GM18519 (cell line): ENCODE measurements at regions not wholly inside any gene's neighbourhood (a gene's known extent, or its start where the extent isn't known, plus 50 kb on each side); places are given as distances from the start of the nearest gene placed in this dataset.

ENCODE experiments used
- ATAC-seq: cut with Tn5 transposase; IDR thresholded peaks from one replicate; pipeline ENCODE4 v1.9.1; 2021; ENCODE audit warnings: mild to moderate bottlenecking, moderate library complexity; ENCODE audit not compliant: unreplicated experiment, low FRiP score

DNA sequence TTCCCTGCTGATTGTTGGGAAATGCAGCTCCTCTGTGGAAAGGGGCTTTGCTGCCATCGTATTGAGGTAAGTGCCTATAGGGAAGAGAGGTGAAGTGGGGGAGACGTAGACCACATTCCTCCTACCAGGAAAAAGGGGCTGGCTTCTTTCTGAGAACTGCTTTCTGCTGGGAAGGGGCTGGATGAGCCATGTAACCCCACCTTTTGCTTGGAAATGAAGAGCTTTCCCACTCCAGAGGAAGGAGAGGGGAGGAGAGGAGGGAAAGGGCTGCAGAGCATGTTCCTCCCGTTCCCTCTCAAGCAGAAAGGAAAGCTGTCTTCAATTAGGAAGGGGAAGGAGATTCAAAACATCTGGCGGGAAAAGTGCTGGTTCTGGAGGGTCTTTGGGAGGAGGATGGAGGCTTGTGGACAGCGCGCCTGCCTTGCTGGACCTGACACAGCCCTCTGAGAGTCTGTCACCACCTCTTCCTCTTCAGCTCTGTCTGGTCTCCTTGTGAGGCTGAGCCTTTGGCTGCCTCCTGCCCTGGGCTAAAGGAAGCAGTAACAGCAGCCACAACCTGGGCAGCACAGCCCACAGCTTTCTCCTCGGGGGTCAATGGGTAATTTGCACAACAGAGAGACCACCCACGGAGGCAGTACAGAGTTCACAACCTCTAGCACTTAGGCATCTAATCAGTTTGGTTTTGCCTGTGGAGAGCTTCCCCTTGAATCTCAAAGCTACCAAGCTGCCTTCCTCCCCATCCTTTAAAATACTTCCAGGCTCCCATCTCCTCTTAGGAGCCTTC is 410.0 kb upstream of the TNP1 start:
- no peak for ATAC-seq

DNA sequence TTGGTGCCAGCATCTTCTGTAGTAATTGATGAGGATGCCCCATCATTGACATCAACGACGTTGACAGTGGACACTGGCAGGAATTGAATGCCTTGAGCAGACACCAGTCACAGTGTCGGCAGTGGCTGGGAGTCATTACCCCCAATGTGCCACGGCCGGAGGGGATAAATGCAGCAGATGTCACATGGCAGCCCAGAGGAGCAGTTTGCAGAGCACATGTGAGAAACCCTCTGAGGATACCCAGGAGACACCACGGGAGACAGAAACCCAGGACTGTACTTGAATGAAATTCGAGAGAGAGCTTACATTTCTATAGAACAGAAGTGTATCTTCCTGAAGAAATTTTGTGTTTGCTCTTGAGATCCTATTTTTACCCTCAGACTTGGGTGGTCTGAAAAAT is 409.1 kb upstream of the TNP1 start:
- no peak for ATAC-seq

GRCh38 chr2:217267758-217268157 is 407.9 kb upstream of the TNP1 start:
- ATAC-seq, result no peak

- no peak for ATAC-seq
Measured at GRCh38 chr2:217263756-217264155, 403.9 kb upstream of the TNP1 start.

GRCh38 chr2:217262911-217263310 is 403.0 kb upstream of the TNP1 start:
- ATAC-seq, result no peak

DNA sequence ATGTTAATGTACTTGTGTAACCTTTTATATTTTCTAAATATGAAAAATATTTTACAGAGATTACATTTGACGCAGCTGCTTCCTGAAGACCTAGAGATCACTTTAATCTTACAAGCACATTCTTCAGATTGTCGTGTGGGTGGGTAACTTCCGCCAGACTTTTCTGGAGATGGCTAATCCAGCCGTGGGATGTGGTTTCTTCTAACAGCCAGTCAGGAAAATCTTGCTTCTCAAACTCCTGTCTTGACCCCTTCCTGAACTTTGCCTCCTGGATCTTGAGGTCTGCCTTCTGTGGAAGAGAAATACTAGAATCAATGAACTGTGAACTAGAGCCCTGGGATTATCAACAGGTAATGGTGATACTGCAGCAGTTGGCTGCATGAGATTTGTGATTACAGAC is 401.6 kb upstream of the TNP1 start:
- ATAC-seq, result no peak

- ATAC-seq, result no peak
Measured at GRCh38 chr2:217260441-217261115, 400.7 kb upstream of the TNP1 start.

- ATAC-seq, result no peak
Measured at GRCh38 chr2:217258170-217258569, 398.3 kb upstream of the TNP1 start.

- ATAC-seq, result no peak
Measured at GRCh38 chr2:217256251-217256650, 396.4 kb upstream of the TNP1 start.

GRCh38 chr2:217254111-217254510 is 394.2 kb upstream of the TNP1 start:
- no peak for ATAC-seq

- ATAC-seq, result no peak
Measured at GRCh38 chr2:217252181-217252580, 392.3 kb upstream of the TNP1 start.

- no peak for ATAC-seq
Measured at GRCh38 chr2:217250013-217250524, 390.2 kb upstream of the TNP1 start.

DNA sequence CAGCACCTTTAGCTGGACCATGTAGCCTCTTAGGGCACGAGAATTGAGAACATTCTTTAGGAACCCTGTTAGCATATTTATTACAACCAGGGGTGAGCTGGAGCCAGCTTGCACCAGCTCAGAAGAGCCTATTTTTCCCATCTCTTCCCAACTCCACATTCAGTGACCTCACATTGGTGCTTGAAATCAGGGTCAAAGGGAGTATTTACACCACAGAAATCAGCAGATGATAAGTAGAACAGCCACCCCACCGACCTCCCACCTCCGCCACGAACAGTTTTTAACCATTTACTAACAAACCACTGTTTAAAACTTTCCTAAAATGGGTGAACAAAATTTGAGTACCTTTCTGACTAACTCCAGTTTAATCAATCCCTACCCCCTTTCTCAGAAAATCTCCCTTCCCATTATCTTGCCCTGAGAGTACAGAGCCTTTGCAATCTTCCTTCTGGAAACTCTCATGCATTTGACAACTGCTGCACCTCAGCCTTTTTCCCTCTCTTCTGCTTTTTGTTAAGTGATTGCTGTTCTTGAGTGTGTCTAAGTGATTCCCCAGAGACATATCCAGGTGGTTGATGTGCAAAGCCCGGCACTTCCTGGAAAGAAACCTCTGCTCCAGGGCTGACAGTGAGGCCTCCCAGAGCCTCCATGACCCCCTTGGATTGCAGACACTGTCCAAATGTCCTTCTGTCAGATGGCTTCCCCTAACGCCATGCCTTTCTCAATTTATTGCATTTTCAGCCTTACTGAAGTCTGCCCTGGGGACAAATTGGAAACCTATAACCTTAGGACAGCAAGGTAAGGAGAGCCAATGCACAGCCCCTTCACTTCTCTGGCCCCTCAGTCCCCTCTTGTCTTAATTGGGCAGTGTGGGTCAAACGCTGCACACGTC is 389.5 kb upstream of the TNP1 start:
- ATAC-seq, result no peak

DNA sequence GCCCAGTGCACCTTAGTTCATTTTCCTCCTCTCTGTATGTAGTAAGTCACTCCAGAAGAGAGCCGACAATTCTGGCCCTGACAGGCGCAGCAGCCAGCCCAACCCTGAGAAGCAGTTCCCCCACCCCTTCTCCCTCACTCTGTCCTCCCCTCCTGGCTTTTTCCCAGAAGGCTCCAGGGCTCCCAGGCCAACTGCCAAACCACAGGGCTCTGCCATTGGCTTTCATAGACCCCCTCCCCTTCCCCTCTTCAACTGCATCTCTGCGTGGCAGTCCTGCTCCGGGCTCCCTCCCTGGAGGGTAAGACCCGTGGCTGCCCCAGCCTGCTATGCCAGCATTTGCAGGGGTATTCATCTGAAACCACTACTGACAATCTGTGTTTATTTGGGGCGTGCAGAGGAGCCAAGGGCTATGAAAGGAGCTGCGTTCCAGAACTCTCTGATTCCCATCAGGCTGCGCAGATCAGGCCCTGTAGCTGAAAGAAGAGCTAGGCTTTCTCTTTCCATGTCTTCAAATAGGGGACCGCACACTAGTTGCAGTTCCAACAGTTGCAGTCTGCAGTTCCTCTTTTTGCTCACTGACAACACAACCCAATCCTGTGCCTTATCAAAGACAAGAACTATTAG is 388.6 kb upstream of the TNP1 start:
- peak; percentile 96 for ATAC-seq

GRCh38 chr2:217247476-217247875 is 387.6 kb upstream of the TNP1 start:
- ATAC-seq, result no peak

DNA sequence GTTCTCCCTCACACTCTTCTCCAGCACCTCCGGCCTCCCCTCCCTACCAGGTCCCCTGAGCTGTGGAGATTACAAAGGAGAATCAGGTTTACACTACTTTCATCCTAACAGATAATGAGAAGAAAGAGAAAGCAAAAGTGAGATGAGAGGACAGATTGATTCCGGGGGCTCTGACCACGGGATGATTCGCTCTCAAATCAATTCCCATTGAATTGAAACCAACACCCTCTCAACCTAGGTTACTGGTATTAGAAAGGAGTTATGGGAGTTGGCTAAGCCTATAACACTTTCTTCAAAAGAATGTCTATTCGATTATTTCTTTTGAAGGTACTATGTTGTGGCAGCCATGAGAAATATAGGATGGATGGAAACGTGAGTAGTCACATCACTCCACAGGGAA is 386.2 kb upstream of the TNP1 start:
- ATAC-seq, result no peak

DNA sequence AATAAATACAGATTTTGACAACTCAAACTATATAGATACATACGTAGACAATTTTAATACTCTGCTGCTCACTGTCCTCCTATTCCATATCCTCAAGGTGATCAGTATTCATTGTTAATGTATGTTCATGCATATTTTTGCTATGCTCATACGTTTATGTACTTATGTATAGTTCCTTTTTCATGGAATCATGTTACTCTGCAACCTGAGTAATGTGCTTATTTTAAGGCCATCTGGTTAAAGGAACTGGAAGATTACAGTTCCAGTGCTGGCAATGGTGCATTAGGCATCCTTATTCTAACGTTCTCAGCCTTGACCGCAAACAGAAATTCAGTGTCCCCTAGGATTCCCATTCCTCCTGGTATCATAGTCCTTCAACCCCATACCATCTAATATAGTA is 385.0 kb upstream of the TNP1 start:
- no peak for ATAC-seq

GRCh38 chr2:217242947-217243346 is 383.1 kb upstream of the TNP1 start:
- ATAC-seq, result no peak

GRCh38 chr2:217231724-217232123 is 371.9 kb upstream of the TNP1 start:
- ATAC-seq, result no peak

- ATAC-seq, result no peak
Measured at GRCh38 chr2:217231212-217231611, 371.3 kb upstream of the TNP1 start.

DNA sequence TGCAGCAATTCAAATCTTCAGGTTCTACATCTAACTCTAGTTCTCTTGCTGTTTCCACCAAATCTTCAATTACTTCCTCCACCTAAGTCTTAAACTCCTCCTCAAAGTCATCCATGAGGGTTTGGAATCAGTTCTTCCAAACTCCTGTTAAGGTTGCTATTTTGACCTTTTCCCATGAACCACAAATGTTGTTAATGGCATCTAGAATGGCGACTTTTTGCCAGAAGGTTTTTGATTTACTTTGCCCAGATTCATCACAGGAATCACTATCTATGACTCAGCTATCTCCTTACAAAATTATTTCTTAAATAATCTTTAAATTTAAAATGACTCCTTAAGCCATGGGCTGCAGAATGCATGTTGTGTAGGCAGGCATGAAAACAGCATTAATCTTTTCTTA is 368.9 kb upstream of the TNP1 start:
- no peak for ATAC-seq
